ENCODE measurements at regions not wholly inside any gene's neighbourhood (a gene's known extent, or its start where the extent isn't known, plus 50 kb on each side); places are given as distances from the start of the nearest gene placed in this dataset.

- H3K36me3 Mint-ChIP-seq, result no peaks in the 10 kb centered on the region
- H3K27me3 Mint-ChIP-seq, result peaks cover 0 to 39% (median 6%) of the 10 kb centered on the region in 5 donors
- H3K4me3 Mint-ChIP-seq, result no peak overlapping the region
- DNase-seq, result no peak
- no peaks in the 10 kb centered on the region for H3K4me1 Mint-ChIP-seq
- no peak overlapping the region for H3K27ac Mint-ChIP-seq
- H3K9me3 Mint-ChIP-seq, result no peaks in the 10 kb centered on the region
- no peak for ATAC-seq
- POLR2A ChIA-PET, result no interaction called here
Observed at GRCh38 chr9:32837551-32838058, 54.3 kb downstream of the TMEM215 start.

GRCh38 chr9:32839013-32839885 lies 55.9 kb downstream of the TMEM215 start:
- no peaks in the 10 kb centered on the region for H3K9me3 Mint-ChIP-seq
- ATAC-seq (no peak), DNase-seq (no peak)
- no peaks in the 10 kb centered on the region for H3K36me3 Mint-ChIP-seq
- H3K27ac Mint-ChIP-seq, result no peak overlapping the region
- no peak overlapping the region for H3K4me3 Mint-ChIP-seq
- POLR2A ChIA-PET, result no interaction called here
- H3K4me1 Mint-ChIP-seq, result no peaks in the 10 kb centered on the region
- peaks cover 3 to 51% (median 10%) of the 10 kb centered on the region in 5 donors for H3K27me3 Mint-ChIP-seq

- ATAC-seq, result no peak
- POLR2A ChIA-PET, result no interaction called here
- no peak for DNase-seq
- Mint-ChIP-seq H3K4me1 (no peaks in the 10 kb centered on the region), H3K36me3 (peaks cover 0 to 7% (median 0%) of the 10 kb centered on the region in 3 donors), H3K9me3 (peaks cover 0 to 14% (median 3%) of the 10 kb centered on the region in 9 donors), H3K27ac (no peak overlapping the region), H3K27me3 (peaks cover 11 to 56% (median 14%) of the 10 kb centered on the region in 5 donors), H3K4me3 (no peak overlapping the region)
Observed at GRCh38 chr9:32841314-32841713, 58.0 kb downstream of the TMEM215 start.

- Mint-ChIP-seq H3K27ac (no peak overlapping the region), H3K27me3 (peaks cover 14 to 58% (median 19%) of the 10 kb centered on the region in 5 donors), H3K4me1 (no peaks in the 10 kb centered on the region), H3K36me3 (peaks cover 0 to 7% (median 0%) of the 10 kb centered on the region in 3 donors), H3K9me3 (peaks cover 0 to 15% (median 4%) of the 10 kb centered on the region in 9 donors), H3K4me3 (no peak overlapping the region)
- ATAC-seq (no peak), DNase-seq (no peak)
- POLR2A ChIA-PET, result no interaction called here
Observed at GRCh38 chr9:32843295-32843694, 60.0 kb downstream of the TMEM215 start.

- Mint-ChIP-seq H3K27me3 (peaks cover 17 to 68% (median 25%) of the 10 kb centered on the region in 5 donors), H3K9me3 (peaks cover 0 to 15% (median 4%) of the 10 kb centered on the region in 9 donors), H3K4me1 (no peaks in the 10 kb centered on the region), H3K27ac (no peak overlapping the region), H3K36me3 (peaks cover 0 to 7% (median 0%) of the 10 kb centered on the region in 3 donors), H3K4me3 (no peak overlapping the region)
- POLR2A ChIA-PET, result no interaction called here
- no peak for DNase-seq
- no peak for ATAC-seq
Observed at GRCh38 chr9:32844259-32844658, 60.9 kb downstream of the TMEM215 start.

- Mint-ChIP-seq H3K9me3 (no peaks in the 10 kb centered on the region), H3K4me1 (no peaks in the 10 kb centered on the region), H3K4me3 (no peak overlapping the region), H3K27me3 (peaks cover 5 to 21% (median 13%) of the 10 kb centered on the region in 5 donors), H3K36me3 (no peaks in the 10 kb centered on the region), H3K27ac (no peak overlapping the region)
- DNase-seq (no peak), ATAC-seq (no peak)
- POLR2A ChIA-PET, result no interaction called here
Observed at GRCh38 chr9:32854271-32854670, 70.9 kb downstream of the TMEM215 start.

GRCh38 chr9:32855752-32856151 lies 72.4 kb downstream of the TMEM215 start:
- POLR2A ChIA-PET, result no interaction called here
- peaks cover 2 to 22% (median 12%) of the 10 kb centered on the region in 5 donors for H3K27me3 Mint-ChIP-seq
- H3K4me3 Mint-ChIP-seq, result no peak overlapping the region
- DNase-seq (no peak), ATAC-seq (no peak)
- no peaks in the 10 kb centered on the region for H3K36me3 Mint-ChIP-seq
- no peaks in the 10 kb centered on the region for H3K4me1 Mint-ChIP-seq
- no peaks in the 10 kb centered on the region for H3K9me3 Mint-ChIP-seq
- H3K27ac Mint-ChIP-seq, result no peak overlapping the region

GRCh38 chr9:32863291-32863690 lies 80.0 kb downstream of the TMEM215 start:
- POLR2A ChIA-PET, result no interaction called here
- H3K9me3 Mint-ChIP-seq, result no peaks in the 10 kb centered on the region
- no peak for ATAC-seq
- H3K36me3 Mint-ChIP-seq, result no peaks in the 10 kb centered on the region
- H3K4me3 Mint-ChIP-seq, result no peak overlapping the region
- H3K27me3 Mint-ChIP-seq, result peaks cover 3 to 26% (median 7%) of the 10 kb centered on the region in 5 donors
- no peaks in the 10 kb centered on the region for H3K4me1 Mint-ChIP-seq
- DNase-seq, result no peak
- no peak overlapping the region for H3K27ac Mint-ChIP-seq

GRCh38 chr9:32864971-32865370 lies 81.6 kb downstream of the TMEM215 start:
- H3K9me3 Mint-ChIP-seq, result no peaks in the 10 kb centered on the region
- no peak overlapping the region for H3K27ac Mint-ChIP-seq
- H3K27me3 Mint-ChIP-seq, result peaks cover 3 to 14% (median 5%) of the 10 kb centered on the region in 5 donors
- ATAC-seq (no peak), DNase-seq (no peak)
- POLR2A ChIA-PET, result no interaction called here
- H3K36me3 Mint-ChIP-seq, result no peaks in the 10 kb centered on the region
- no peaks in the 10 kb centered on the region for H3K4me1 Mint-ChIP-seq
- no peak overlapping the region for H3K4me3 Mint-ChIP-seq

GRCh38 chr9:32866273-32866672 lies 82.9 kb downstream of the TMEM215 start:
- Mint-ChIP-seq H3K4me3 (no peak overlapping the region), H3K36me3 (no peaks in the 10 kb centered on the region), H3K27me3 (peaks cover 3 to 14% (median 5%) of the 10 kb centered on the region in 5 donors), H3K9me3 (no peaks in the 10 kb centered on the region), H3K27ac (no peak overlapping the region), H3K4me1 (no peaks in the 10 kb centered on the region)
- ATAC-seq, result no peak
- no peak for DNase-seq
- POLR2A ChIA-PET, result no interaction called here

- Mint-ChIP-seq H3K36me3 (no peaks in the 10 kb centered on the region), H3K4me1 (no peaks in the 10 kb centered on the region), H3K27me3 (peaks cover 3 to 14% (median 4%) of the 10 kb centered on the region in 5 donors), H3K27ac (no peak overlapping the region), H3K4me3 (no peak overlapping the region), H3K9me3 (no peaks in the 10 kb centered on the region)
- ATAC-seq, result no peak
- POLR2A ChIA-PET, result no interaction called here
- no peak for DNase-seq
Observed at GRCh38 chr9:32867026-32867425, 83.7 kb downstream of the TMEM215 start.

GRCh38 chr9:32867601-32868204 lies 84.4 kb downstream of the TMEM215 start:
- Mint-ChIP-seq H3K36me3 (no peaks in the 10 kb centered on the region), H3K4me1 (no peaks in the 10 kb centered on the region), H3K9me3 (no peaks in the 10 kb centered on the region), H3K4me3 (no peak overlapping the region), H3K27me3 (peaks cover 3 to 14% (median 4%) of the 10 kb centered on the region in 5 donors), H3K27ac (no peak overlapping the region)
- DNase-seq (no peak), ATAC-seq (no peak)
- POLR2A ChIA-PET, result no interaction called here

GRCh38 chr9:32869404-32869803 lies 86.1 kb downstream of the TMEM215 start:
- no peak for DNase-seq
- Mint-ChIP-seq H3K27ac (no peak overlapping the region), H3K4me1 (no peaks in the 10 kb centered on the region), H3K36me3 (no peaks in the 10 kb centered on the region), H3K27me3 (peaks cover 2 to 8% (median 4%) of the 10 kb centered on the region in 5 donors), H3K9me3 (no peaks in the 10 kb centered on the region), H3K4me3 (no peak overlapping the region)
- no peak for ATAC-seq
- POLR2A ChIA-PET, result no interaction called here

Data from naive thymus-derived CD8-positive, alpha-beta T cell (primary cell).